GM12873 (cell line): ENCODE measurements at regions not wholly inside any gene's neighbourhood (a gene's known extent, or its start where the extent isn't known, plus 50 kb on each side); places are given as distances from the start of the nearest gene placed in this dataset.

ENCODE experiments used
- CTCF ChIP-seq: IDR thresholded peaks from 2 replicates; pipeline ENCODE4 v1.5.1; 2012; ENCODE audit warnings: low read depth, mild to moderate bottlenecking, moderate library complexity, low read length, control low read depth; ENCODE audit not compliant: insufficient read depth; ENCODE audit errors: missing control alignments

DNA sequence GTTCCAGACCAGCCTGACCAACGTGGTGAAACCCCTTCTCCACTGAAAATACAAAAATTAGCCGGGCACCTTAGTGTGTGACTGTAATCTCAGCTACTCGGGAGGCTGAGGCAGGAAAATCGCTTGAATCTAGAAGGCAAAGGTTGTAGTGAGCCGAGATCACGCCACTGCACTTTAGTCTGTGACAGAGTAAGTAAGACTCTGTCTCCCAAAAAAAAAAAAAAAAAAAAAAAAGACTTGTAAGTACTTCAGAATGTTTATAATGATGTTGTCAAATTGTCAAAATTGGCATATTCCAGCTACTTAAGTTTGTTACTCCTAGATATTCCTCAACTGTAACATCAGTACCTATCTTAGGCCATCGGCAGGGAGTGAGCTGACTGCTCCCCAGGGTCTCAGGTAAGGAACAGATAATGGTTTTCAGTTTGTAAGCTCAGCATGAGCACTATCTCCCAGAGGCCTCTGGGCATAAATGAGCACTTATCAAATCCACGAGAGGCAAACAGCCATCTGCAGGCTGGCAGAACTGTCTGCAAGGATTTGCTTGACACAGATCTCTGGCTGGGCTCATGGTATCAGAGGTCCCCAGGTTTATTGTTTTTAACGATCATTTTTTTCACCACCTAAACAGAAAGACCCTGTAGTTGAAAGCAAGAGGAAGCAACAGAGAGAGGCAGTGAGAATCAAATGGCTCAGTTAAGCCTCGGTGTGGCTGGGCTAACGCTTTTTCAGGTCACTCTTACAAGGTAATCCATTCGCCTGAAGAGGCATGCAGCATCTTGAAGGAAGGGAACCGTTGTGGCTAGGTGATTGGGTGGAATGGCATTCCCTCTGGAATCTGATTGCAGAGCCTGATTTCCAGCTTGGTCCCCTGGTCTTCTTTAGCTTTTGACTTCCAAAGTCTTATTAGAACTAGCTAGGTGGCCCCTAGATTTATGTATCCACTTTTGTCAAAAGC is 115.9 kb downstream of the LY86 start:
- no peak for TF ChIP-seq CTCF

GRCh38 chr6:6705061-6705425 is 116.5 kb downstream of the LY86 start:
- no peak for TF ChIP-seq CTCF

DNA sequence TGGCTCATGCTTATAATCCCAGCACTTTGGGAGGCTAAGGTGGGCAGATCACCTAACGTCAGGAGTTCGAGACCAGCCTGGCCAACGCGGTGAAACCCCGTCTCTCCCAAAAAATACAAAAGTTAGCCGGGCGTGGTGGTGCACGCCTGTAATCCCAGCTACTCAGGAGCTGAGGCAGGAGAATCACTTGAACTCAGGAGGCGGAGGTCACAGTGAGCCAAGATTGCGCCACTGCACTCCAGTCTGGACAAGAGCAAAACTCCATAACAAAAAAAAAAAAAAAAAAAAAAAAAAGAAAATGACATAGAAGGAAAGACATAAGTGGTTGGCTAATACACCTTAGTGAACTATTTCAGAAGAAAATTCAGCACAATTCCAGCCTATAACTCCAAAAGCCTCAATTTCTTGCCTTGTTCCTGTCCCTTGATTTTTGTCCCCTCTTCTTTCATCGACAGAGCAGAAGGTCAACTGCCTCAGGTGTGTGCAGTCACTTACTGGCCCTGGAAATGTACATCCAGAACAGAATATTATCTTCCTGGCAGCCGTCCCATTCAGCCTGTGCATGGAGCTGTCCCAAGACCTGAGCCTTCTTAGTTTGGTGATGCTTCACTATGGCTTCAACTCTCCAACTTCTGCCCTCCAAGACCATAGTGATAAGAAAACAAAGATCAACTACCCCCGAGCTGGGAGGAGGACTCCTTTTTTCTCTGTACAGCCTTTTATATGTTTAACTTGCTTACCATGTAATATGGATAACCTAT is 117.6 kb downstream of the LY86 start:
- no peak for TF ChIP-seq CTCF

- TF ChIP-seq CTCF = no peak
These were observed 118.6 kb downstream of the LY86 start for GRCh38 chr6:6707143-6707542.

DNA sequence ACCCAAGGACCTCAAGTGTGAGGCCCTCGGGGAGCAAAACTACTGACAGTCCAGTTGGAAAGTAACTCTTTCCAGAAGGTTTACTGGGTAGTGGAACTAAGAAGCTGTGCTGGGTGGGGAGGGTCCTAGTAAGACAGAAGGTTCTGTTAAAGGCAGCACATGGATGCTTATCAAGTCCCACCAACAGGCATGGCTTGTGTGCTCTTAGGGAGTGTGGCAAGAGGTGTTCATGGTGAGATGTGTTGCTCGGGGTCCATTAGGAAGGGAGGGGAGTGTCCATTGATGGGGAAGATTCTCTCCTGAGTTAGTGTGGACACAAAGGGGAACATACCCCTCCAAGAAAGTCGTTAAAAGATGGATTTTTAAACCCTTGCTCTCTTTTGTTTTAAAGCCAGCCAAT is 120.6 kb downstream of the LY86 start:
- no peak for TF ChIP-seq CTCF

DNA sequence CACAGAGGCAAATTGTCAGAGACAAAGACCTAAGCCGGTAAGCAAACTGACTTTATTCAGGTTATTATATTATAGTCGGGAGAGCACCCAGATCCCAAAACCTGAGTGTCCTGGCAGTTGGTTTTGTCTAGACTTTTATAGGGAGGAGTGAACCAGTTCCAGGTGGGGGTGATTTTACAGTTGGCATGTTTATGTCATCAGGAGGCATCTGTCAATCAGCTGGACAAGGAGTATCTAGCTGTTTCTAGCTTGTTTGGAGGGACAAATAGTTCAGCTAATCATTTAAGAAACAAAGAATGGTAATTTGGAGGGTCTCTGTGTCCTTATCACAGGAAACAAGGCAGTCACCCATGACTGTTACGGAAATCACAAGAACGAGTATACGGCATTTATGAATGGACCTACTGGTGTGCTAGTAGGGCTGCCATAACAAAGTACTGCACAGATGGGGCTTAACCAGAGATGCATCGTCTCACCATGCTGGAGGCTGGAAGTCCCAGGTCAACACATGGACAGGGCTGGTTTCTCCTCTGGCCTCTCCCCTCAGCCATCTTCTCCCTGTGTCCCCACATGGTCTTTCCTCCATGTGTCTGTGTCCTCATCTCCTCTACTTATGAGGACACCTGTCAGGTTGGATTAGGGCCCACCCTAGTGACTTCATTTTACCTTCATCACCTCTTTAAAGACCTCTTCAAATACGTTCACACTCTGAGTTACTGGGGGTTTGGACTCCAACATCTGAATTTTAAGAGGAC is 122.7 kb downstream of the LY86 start:
- TF ChIP-seq CTCF = no peak
